ENCODE measurements at regions not wholly inside any gene's neighbourhood (a gene's known extent, or its start where the extent isn't known, plus 50 kb on each side); places are given as distances from the start of the nearest gene placed in this dataset.

DNA sequence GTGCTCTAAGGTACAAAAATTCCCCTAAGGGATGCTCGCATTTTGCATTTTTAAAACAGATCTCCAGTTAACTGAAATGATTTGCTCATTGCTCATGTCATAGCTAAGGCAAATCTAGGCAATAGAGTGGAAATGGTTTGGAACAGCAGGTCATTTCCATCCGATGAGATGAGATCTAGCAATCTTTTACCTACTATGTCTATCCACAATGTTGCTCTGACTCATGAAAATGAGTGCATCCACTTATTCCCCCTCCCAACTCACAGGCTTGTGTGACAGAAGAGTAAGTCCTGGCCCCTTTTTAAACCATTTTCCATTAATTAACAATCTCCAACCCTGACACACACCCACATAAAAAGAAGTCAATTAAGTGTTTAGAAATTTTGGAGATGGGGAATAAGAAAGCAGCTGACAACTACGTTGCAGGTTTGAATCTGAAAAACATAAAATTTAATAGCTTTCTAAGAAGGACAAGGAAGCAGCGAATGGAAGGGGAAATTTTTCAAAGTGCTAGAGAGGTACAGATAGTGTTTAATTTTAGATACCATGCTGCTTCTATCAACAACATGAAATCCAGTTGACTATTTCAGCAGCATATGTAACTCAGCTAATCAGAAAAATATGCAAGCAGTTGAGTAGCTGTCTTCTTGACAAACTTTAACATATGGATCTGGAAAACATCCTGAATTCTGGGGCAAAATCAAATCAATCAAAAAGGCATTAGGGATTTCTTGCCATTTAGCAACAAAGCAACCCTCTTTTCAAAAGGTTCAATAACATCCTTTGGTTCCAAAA lies 112.0 kb downstream of the TMCO5A start:
- ATAC-seq, result no peak
- DNase-seq, result no peak

DNA sequence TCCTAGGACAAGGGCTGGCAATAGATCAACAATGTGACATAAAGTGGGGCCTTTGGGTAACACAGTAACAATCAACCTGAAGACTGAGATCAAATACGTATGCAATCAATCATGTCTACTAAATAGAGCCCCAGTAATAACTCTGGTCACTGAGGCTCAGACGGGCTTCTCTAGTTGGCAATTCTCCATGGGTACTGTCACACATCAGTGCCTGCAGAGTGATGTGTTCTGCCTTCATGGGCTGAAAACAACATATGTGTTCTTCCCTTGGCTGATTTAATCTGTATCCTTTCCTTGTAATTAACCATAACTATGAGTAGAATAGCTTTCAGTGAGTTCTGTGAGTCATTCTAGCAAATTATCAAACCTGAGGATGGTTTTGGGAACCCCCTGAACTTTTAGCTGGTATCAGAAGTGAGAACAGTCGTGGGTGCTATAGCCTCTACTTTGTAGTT lies 113.6 kb downstream of the TMCO5A start:
- DNase-seq, result no peak
- ATAC-seq, result peak; percentile 79

DNA sequence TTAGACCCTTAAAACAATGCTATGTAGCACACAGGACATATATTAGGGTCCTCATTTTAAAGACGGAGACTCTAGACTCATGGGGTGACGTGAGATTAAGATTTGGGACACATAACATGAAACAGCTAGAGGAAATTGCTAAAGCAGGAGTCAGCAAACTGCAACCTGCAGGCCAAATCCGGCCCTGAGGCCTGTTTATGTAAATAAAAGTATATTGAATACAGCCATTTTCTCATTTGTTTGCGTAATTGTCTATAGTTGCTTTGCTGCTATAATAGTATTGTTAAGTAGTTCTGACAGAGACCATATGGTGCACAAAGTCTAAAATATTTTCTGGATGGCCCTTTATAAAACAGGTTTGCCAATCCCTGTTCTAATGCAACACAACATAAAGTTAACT lies 115.5 kb downstream of the TMCO5A start:
- DNase-seq (no peak), ATAC-seq (no peak)

DNA sequence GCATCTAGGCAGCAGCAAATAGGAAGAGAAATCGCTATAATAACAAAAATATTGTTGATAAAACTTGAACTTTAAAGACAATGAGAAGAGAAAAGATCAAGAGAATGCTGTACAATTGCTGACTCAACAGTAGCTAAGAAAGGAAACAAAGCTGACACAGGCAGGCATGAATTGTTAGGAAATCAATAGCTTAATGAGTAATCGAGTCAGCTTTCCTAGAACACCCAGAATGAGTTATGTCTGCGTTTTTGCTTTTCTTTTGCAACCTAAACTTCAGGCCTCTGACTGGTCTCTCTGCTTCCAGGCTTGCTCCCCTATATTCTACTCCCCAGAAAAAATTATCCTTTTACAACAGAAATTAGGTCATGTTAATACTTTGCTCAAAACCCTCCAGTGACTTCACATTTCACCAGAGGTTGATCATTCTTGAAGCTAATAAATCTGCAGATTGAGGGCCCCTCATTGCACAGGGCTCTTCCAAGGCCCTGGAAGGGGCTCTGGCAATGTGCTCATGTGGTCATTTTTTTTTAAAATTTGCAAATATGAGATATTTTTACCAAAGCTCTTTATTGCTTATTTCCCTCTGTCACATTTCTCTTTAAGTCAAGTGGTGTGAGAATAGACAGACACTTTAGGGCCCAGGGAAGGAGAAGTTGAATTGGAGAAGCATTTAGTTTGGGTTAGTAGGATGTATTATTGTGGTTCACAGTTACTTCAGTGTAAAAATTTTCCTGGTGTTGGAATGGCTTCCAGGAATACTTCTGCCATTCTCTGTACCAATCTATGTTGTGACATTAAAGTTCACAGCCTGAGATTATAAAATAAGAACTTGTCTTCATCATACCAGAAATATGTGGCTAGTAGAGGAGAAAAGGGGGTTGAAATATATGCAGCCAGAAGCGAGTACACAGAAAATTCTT lies 116.3 kb downstream of the TMCO5A start:
- ATAC-seq (no peak), DNase-seq (no peak)

DNA sequence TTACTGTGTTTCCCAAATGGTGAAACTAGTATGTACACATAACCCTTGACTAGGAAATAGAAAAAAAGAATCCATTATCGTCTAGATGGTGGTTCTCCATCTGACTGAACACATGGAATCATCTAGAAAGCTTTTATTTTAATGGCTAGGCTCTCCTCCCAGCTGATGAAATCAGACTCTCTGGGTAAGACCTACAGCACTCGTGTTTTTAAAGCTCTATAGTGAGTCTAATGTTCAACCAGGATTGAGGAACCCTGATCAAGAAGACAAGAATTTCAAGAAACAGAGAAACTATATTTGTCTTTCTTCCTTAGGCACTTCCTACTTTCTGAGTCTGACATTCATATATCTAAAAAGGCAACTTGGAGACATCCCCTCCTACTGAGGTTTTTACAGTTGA lies 118.8 kb downstream of the TMCO5A start:
- DNase-seq (no peak), ATAC-seq (no peak)

DNA sequence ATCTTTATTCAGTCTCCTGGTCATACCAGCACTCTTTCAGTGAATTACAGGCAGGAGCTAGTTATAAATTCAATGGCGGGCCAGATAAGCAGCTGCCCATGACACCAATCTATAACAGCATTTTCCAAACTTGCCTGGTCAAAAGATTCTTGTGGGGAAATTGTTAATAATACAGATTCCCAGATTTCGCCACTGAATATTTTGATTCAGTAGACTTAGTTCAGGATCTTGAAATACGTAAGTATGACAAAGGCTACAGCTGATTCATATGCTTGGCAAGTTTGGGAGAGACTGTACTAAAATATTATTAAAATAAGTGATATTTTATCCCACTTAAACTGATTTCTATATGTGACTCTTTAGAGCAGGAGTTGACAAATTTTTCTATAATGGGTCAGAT lies 119.3 kb downstream of the TMCO5A start:
- ATAC-seq, result no peak
- DNase-seq, result no peak

DNA sequence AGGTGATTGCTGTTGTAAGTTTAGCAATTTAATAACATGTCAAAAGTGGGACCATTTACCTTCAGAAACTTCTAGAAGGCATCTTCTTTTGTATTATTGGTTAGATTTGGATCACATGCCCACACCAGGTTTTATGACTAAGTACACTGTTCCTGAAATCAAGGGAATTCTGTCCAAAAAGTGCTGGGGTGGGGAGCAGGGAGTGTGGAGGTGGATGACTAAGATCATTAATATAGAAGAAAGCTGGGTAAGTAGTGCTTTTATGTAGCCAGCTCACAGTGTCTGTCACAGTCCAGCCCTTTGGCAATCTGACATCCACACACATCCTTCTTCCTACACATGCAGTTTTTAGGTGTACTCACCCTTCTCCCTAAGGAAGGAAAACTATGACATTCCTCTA lies 120.0 kb downstream of the TMCO5A start:
- ATAC-seq, result no peak
- no peak for DNase-seq

DNA sequence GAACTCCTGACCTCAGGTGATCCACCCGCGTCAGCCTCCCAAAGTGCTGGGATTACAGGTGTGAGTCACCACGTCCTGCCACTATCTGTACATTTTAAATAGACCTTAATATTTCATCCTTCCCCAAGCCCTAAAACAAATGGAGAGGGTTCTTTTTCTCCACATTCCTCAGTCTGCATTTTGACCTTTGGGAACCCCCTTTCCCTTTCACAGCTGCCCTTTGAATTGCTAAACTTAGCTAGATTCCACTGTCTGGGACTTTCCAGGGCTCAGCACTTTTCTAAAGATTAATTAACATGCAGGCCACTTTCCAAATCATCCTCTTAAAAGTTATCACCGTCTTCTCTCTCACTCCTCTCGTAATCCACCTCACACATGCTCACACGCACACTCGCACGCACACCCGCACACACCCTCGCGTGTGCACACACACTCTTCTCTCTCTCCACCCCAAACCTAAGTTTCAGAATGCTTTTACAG lies 124.2 kb downstream of the TMCO5A start:
- ATAC-seq (peak; percentile 63), DNase-seq (no peak)

DNA sequence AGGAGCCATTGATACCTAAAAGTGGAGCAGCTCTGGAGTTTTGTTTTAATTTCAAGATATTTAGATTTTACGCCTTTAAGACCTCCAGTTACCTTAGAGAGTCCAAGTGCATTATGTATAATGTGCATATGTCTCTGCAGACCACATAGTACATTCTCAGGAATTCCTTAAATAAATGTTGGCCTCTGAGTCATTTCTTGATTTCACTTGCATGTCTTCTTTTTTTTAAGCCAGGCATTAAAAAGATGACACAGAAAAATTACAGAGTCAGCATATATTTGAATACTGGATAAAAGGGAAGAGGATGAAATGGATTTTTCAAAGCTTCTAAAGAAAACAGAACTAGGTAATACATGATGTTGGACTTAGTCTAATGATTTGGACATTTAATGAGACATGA lies 125.2 kb downstream of the TMCO5A start:
- ATAC-seq, result peak; percentile 52
- DNase-seq, result no peak

DNA sequence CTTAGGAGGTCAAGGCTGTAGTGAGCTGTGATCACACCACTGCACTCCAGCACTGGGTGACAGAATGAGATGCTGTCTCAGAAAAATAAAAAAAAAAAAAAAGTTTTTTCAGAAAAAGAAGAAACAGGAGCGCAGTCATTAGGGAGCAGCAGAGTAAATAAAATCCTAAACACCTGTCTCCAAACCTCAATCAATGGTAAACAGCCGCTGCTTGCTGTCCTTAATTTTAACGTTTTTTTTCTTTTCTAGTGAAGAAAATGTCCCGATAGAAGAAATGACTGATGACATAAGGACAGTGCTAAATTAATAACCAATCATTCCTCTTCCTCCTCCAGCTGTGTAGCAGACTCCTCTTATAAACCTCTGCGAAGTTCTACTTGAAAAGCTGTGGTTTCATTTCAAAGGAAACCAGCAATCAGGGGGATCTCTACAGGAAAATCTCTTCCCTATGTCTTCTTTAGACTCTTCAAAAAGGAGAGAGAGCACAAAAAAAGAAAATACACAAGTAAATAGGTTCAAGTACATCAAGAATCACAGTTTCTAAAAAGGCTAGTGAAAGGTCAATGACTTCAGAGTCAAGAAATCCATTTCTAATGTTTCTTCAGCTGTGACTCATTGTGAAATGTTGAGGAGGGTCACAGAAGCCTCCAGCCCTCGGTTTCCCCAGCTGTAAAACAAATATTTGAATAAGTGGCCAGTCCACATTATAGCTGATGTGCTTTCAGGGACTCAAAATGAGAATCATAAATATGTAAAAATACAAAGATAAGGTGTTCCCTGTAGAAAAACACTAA lies 127.6 kb downstream of the TMCO5A start:
- ATAC-seq (no peak), DNase-seq (no peak)

DNA sequence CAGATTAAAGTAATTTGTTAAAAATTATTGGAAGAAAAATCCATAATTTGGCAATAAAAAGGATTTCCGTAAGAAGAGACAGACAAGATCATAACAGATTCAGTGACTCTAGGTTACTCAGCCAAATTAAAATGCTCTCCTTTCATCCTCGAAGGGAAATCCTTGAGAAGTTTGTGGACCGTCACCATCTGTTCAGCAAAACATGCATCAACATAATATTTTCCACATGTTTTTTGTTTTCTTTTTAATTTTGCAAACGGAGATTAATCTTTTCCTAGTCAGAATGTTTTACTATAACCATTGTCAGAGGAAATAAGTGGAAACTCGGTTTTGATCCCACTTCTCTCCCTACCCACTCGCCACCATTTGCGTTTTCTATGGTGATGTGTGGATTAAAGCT lies 128.3 kb downstream of the TMCO5A start:
- ATAC-seq (no peak), DNase-seq (no peak)

DNA sequence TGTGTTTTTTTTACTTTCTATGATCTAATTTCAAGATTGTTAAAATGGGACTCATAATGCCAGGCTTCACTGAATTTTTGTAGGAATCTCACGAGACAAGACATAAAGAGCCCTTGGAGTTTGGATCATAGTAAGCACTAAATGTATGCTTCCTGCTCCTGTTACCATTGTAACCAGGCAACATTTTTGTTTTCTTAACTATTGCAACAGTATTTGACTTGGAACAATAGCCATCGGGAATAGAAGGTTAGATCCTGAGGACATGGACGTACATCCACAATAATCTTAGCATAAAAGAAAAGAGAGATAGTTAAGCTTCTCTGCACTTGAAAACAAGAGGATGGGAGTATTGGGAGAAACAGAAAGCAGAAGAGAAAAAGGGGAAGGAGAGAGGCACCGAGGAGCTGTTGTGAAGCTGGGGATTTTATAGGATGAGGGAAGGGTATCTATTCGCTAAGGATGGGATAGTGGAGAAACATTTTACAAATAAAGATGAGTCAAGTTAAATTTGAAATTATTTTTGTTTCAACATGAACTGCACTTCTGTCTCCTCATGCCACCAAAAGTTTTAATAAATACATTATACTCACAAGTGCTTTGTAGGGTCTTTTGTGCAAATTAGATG lies 131.4 kb downstream of the TMCO5A start:
- DNase-seq, result no peak

DNA sequence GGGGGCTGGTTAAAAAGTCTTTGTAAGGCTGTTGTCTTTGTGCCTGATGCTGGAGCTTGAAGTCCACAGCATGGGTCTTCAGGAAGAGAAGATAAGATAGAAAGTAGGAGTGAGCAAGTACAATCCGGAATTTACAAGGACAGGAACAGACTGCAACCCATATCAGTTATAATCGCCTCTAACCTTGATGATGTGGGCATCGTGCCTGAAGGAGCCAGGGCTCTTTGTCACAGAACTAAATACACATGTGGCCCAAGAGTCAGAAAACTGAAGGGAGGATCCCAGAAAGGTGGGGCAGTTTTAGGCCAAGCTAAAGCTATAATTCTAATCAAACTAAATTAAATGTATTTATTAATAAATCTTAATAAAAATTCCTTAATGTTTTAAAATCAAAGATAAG lies 132.2 kb downstream of the TMCO5A start:
- DNase-seq, result no peak

More for the DNA sequence above, 131.4 kb downstream of the TMCO5A start:
- no peak for ATAC-seq

DNA sequence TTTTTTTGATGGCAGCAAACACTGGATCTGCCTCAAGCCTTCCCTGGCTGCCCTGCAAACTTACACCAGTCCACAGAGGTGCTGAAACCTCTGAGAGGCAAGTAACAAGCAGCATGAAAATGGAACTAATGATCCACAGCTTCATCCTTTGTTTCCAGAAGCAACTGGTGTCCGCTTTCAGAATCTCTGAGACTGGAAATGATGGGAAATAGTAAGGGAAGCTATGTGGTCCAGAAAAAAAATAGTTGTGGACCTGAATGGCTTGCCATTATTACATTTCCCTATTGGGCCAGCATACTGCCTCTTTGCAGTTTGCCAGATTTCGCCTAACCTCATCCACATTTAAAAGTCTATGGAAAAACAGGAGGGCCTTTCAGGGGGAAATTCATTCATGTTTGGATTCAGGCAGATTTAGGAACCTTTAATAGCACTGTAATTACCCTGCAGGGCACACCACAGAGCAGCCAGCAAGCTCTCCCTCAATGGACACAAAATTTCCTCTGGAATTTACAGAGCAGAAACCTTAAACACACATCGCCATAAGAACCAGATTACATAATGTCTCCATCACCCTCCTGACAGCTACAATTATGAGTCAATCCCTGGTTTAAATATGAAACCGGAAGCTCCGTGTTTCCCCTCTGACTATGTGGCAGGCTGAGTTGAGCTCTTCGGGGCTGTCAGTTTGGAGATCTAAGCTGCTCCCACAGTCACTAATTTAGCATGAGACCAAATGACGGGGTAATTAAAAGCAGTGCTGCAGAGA lies 134.4 kb downstream of the TMCO5A start:
- DNase-seq (peak; percentile 34), ATAC-seq (peak; percentile 85)

More for the DNA sequence above, 132.2 kb downstream of the TMCO5A start:
- no peak for ATAC-seq

DNA sequence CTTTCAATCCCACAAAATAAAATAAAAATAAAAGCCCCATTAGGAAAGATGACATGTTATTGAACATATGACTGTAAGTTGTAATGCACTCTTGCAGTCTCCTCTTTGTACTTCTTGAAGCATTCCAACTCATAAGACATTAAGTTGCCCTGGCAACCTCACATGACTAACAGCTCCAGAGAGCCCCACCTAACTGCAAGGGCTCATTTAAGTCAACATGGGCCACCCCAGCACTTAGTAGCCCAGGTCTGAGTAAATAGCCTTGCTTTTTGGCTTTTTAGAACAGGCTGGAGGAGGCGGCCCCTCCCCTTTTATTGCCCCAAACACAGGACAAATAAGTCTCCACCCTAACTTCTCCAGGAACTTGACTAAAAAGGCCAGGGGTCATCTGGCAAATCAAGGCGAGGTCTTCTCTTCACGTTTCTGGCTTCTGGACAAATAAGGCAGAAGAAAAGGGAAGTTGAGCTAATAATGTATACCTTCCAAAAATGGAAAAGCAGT lies 135.1 kb downstream of the TMCO5A start:
- ATAC-seq (peak; percentile 51), DNase-seq (no peak)

DNA sequence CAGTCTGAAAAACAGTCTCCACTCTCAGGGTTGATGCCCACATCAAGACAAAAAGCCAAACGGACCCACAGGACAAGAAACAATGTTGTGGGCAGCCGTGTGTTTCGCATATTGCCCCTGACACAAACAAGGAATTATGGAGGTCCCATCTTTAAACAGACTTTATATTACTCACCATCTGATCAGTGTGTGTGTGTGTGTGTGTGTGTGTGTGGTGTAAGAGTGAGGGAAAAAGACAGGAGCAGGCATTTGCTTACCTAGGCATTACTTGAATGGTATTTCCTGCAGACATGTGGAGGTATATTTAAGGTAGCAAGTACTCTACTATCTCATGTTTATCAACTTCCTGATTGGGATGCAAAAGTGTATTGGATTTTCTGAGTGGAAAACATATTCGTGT lies 136.3 kb downstream of the TMCO5A start:
- ATAC-seq (no peak), DNase-seq (no peak)

DNA sequence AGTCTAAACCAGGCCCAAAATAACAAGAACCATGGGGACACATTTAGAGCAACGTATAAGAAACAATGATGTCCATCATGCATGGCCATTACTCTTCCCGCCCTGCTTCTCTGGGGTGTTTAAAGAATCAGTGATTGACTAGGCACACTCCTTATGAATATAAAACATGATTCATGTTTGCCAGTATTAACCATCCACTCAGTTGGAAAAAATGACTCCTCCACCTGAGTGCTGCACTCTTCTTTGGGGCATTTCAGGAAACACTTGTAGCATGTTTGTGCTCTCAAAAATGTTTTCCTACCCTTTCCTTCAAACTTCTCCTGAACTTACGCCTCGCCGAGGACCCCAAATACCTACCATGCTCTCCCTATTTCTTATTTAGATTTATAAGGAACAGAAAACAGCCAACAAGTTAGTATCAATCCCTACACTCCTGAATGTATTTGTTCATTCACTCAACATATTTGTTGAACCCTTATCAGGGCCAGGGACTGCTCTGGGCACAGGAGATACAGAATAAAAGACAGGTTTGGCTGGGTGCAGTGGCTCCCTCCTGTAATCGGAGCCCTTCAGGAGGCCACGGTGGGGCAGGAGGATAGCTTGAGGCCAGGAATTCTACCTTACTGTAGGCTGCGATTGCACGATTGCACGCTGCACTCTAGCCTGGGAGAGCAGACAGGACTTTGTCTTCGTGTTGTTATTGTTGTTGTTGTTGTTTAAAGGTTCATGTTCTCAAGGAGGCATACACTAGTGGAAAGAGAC lies 137.0 kb downstream of the TMCO5A start:
- no peak for DNase-seq
- peak; percentile 40 for ATAC-seq

DNA sequence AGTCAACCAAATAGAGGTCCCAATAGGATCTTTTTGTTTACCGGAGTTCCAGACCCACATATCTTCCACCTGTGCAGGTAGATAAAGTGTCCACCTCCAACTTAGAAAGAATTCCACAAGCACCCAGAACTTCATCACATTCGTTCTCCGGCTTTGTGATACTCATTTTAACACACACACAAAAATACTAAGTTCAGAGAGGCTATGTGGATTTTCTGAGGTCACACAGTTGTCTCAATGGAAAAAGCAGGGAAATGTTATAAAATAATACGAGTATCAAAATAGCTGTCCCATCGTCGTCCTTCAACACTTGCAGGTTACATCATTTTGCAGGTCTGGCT lies 137.5 kb downstream of the TMCO5A start:
- ATAC-seq (no peak), DNase-seq (no peak)

DNA sequence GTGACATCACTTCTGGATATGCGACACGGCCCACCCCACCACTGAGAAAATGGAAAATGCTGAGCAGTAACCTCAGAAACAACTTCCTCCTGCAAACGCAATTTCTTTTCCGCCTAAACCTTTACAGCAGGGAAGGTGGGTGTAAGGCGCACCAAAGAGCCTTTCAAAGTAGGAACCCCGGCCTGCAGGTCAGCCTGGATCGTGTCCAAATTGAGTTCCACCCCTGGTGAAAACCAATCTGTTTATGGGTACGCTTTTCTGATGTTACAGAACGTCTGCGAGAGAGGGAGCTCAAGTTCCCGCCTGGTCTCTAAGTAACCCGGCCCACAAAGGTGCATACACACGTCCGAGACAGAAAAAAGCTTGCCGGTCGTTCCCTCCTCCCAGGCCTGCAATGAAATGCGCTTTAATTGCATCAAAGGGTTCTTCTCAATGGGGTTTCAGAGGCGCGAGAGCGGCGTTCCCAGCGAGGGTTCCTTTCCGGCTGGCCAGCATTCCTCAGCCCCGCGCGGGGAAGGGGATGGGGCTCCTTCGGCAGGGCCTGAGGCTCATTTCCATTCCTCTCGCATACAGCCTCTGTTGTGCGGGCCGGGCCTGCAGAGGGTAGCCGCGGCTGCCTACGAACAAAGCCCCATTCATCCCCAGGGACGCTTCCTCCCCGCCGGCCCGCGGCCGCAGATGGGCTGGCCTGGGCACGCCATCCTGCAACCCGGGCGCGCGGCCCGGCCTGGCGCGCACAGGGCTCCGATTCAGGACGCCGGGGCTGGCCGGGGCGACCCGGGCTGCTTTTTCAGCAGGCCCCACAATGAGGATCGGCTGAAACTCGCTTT lies 138.1 kb downstream of the TMCO5A start:
- DNase-seq (peak; percentile 32), ATAC-seq (peak; percentile 39)

All from stimulated activated naive CD8-positive, alpha-beta T cell treated with anti-CD3 and anti-CD28 coated beads, Interleukin-15, Interleukin-2, amounts not matched to agents 100 U/mL and 50 U/mL, for 24 hours (primary cell).